NB4 (cell line): ENCODE measurements at regions not wholly inside any gene's neighbourhood (a gene's known extent, or its start where the extent isn't known, plus 50 kb on each side); places are given as distances from the start of the nearest gene placed in this dataset.

Experiments used
- CTCF ChIP-seq: IDR thresholded peaks from one replicate; pipeline ENCODE4 v1.5.1; 2012; ENCODE audit warnings: low read depth, low read length
- POLR2A ChIP-seq: IDR thresholded peaks from 2 replicates; pipeline ENCODE4 v1.6.1; 2011; ENCODE audit warnings: mild to moderate bottlenecking; ENCODE audit not compliant: insufficient read length; ENCODE audit errors: extremely low read depth

- TF ChIP-seq CTCF (peak; percentile 57), POLR2A (no peak)
Measured at GRCh38 chr1:165114022-165114888, 242.3 kb downstream of the LMX1A start.
